CD8-positive, alpha-beta memory T cell (primary cell): ENCODE measurements at regions not wholly inside any gene's neighbourhood (a gene's known extent, or its start where the extent isn't known, plus 50 kb on each side); places are given as distances from the start of the nearest gene placed in this dataset.

Experiments used
- CTCF ChIA-PET: fragments of 350-600 bp; sonication (Branson Sonifier 250); formaldehyde crosslinking; loops from one replicate; lab custom pipeline; 2021; ENCODE audit warnings: antibody characterized with exemption; lab: Charles Lee
- POLR2A ChIA-PET: fragments of 350-600 bp; sonication (Branson Sonifier 250); formaldehyde crosslinking; loops from one replicate; lab custom pipeline; 2021; ENCODE audit warnings: antibody characterized with exemption; lab: Charles Lee
- DNase-seq, 5 donors: peaks; one replicate each; pipeline versions ENCODE4 v3.0.0 to v3.0.0-alpha.2; 2020 to 2022; ENCODE audit warnings: mixed read lengths in 1 of 5
- H3K27ac ChIP-seq: one replicate; pipeline ENCODE4 v1.7.0; 2013; ENCODE audit warnings: low read depth, mild to moderate bottlenecking, low read length, moderate library complexity
- H3K27me3 ChIP-seq: 2 replicates; pipeline ENCODE4 v1.7.0; 2013; ENCODE audit warnings: low read length, mild to moderate bottlenecking; ENCODE audit not compliant: insufficient read depth, poor library complexity, severe bottlenecking
- H3K36me3 ChIP-seq: 2 replicates; pipeline ENCODE4 v1.7.0; 2013; ENCODE audit warnings: mild to moderate bottlenecking, low read length, moderate library complexity; ENCODE audit not compliant: insufficient read depth
- H3K4me1 ChIP-seq: 2 replicates; pipeline ENCODE4 v1.7.0; 2013; ENCODE audit warnings: mild to moderate bottlenecking, low read length, moderate library complexity; ENCODE audit not compliant: insufficient read depth
- H3K4me3 ChIP-seq: 2 replicates; pipeline ENCODE4 v1.7.0; 2013; ENCODE audit warnings: mild to moderate bottlenecking, low read length
- H3K9me3 ChIP-seq: 2 replicates; pipeline ENCODE4 v1.7.0; 2013; ENCODE audit warnings: mild to moderate bottlenecking, low read length
- H3K27ac Mint-ChIP-seq, 8 donors: one replicate each; pipeline ENCODE4 v1.8.0; 2020 to 2021; ENCODE audit warnings: mixed read lengths in 8 of 8, mild to moderate bottlenecking in 6 of 8, inconsistent platforms in 3 of 8, moderate library complexity in 3 of 8
- H3K27me3 Mint-ChIP-seq, 2 donors: one replicate each; pipeline ENCODE4 v1.8.0; 2020 to 2021; ENCODE audit warnings: mixed read lengths in 2 of 2, mild to moderate bottlenecking in 1 of 2, moderate library complexity in 1 of 2
- H3K36me3 Mint-ChIP-seq, 3 donors: one replicate each; pipeline ENCODE4 v1.8.0; 2020 to 2021; ENCODE audit warnings: mixed read lengths in 3 of 3, inconsistent platforms in 1 of 3, mild to moderate bottlenecking in 1 of 3
- H3K4me1 Mint-ChIP-seq, 3 donors: one replicate each; pipeline ENCODE4 v1.8.0; 2020 to 2021; ENCODE audit warnings: mixed read lengths in 3 of 3, inconsistent platforms in 1 of 3, mild to moderate bottlenecking in 1 of 3
- H3K4me3 Mint-ChIP-seq, 7 donors: one replicate each; pipeline ENCODE4 v1.8.0; 2020 to 2021; ENCODE audit warnings: mixed read lengths in 7 of 7, mild to moderate bottlenecking in 6 of 7, moderate library complexity in 4 of 7, inconsistent platforms in 2 of 7
- H3K9me3 Mint-ChIP-seq, 5 donors: one replicate each; pipeline ENCODE4 v1.8.0; 2020 to 2022; ENCODE audit warnings: mixed read lengths in 5 of 5, mild to moderate bottlenecking in 3 of 5, moderate library complexity in 2 of 5, inconsistent platforms in 1 of 5

- H3K36me3 Mint-ChIP-seq = no peaks in the 10 kb centered on the region
- H3K27me3 ChIP-seq = no peaks in the 10 kb centered on the region
- POLR2A ChIA-PET = no interaction called here
- no peak for DNase-seq
- H3K9me3 Mint-ChIP-seq = peaks cover 0 to 8% (median 4%) of the 10 kb centered on the region in 5 donors
- CTCF ChIA-PET = no interaction called here
- H3K4me3 ChIP-seq = no peak overlapping the region
- H3K4me1 Mint-ChIP-seq = no peaks in the 10 kb centered on the region
- H3K4me1 ChIP-seq = no peaks in the 10 kb centered on the region
- no peaks in the 10 kb centered on the region for H3K36me3 ChIP-seq
- no peaks in the 10 kb centered on the region for H3K9me3 ChIP-seq
- no peaks in the 10 kb centered on the region for H3K27me3 Mint-ChIP-seq
- no peak overlapping the region for H3K27ac ChIP-seq
- H3K4me3 Mint-ChIP-seq = no peak overlapping the region
- H3K27ac Mint-ChIP-seq = no peak overlapping the region
These were observed 553.8 kb downstream of the GLRX3 start for GRCh38 chr10:130689743-130690626.

GRCh38 chr10:130691776-130692175 is 555.6 kb downstream of the GLRX3 start:
- no peaks in the 10 kb centered on the region for H3K27me3 Mint-ChIP-seq
- CTCF ChIA-PET = no interaction called here
- Histone ChIP-seq H3K27ac (no peak overlapping the region), H3K9me3 (no peaks in the 10 kb centered on the region), H3K36me3 (no peaks in the 10 kb centered on the region), H3K27me3 (no peaks in the 10 kb centered on the region), H3K4me3 (no peak overlapping the region), H3K4me1 (no peaks in the 10 kb centered on the region)
- no peak for DNase-seq
- H3K27ac Mint-ChIP-seq = no peak overlapping the region
- POLR2A ChIA-PET = no interaction called here
- no peaks in the 10 kb centered on the region for H3K36me3 Mint-ChIP-seq
- H3K4me1 Mint-ChIP-seq = no peaks in the 10 kb centered on the region
- peaks cover 0 to 6% (median 2%) of the 10 kb centered on the region in 5 donors for H3K9me3 Mint-ChIP-seq
- no peak overlapping the region for H3K4me3 Mint-ChIP-seq

GRCh38 chr10:130696870-130697269 is 560.7 kb downstream of the GLRX3 start:
- Mint-ChIP-seq H3K27ac (no peak overlapping the region), H3K36me3 (no peaks in the 10 kb centered on the region), H3K27me3 (no peaks in the 10 kb centered on the region), H3K4me3 (no peak overlapping the region), H3K4me1 (no peaks in the 10 kb centered on the region), H3K9me3 (peaks cover 0 to 8% (median 3%) of the 10 kb centered on the region in 5 donors)
- POLR2A ChIA-PET = no interaction called here
- CTCF ChIA-PET = no interaction called here
- Histone ChIP-seq H3K36me3 (no peaks in the 10 kb centered on the region), H3K9me3 (no peaks in the 10 kb centered on the region), H3K27me3 (no peaks in the 10 kb centered on the region), H3K4me3 (no peak overlapping the region), H3K27ac (no peak overlapping the region), H3K4me1 (no peaks in the 10 kb centered on the region)
- DNase-seq = no peak

GRCh38 chr10:130707389-130707979 is 571.3 kb downstream of the GLRX3 start:
- no peaks in the 10 kb centered on the region for H3K36me3 ChIP-seq
- no peak overlapping the region for H3K4me3 ChIP-seq
- no peaks in the 10 kb centered on the region for H3K4me1 ChIP-seq
- H3K27ac Mint-ChIP-seq = no peak overlapping the region
- peaks cover 0 to 1% of the 10 kb centered on the region in 2 donors for H3K27me3 Mint-ChIP-seq
- no peaks in the 10 kb centered on the region for H3K27me3 ChIP-seq
- ChIA-PET POLR2A (no interaction called here), CTCF (no interaction called here)
- no peak overlapping the region for H3K4me3 Mint-ChIP-seq
- H3K4me1 Mint-ChIP-seq = no peaks in the 10 kb centered on the region
- no peaks in the 10 kb centered on the region for H3K9me3 ChIP-seq
- H3K36me3 Mint-ChIP-seq = no peaks in the 10 kb centered on the region
- no peak overlapping the region for H3K27ac ChIP-seq
- DNase-seq = no peak
- H3K9me3 Mint-ChIP-seq = peaks cover 0 to 2% (median 0%) of the 10 kb centered on the region in 5 donors

GRCh38 chr10:130708465-130709070 is 572.4 kb downstream of the GLRX3 start:
- Mint-ChIP-seq H3K4me3 (no peak overlapping the region), H3K27ac (no peak overlapping the region), H3K27me3 (peaks cover 0 to 1% of the 10 kb centered on the region in 2 donors), H3K9me3 (peaks cover 0 to 7% (median 2%) of the 10 kb centered on the region in 5 donors), H3K36me3 (no peaks in the 10 kb centered on the region), H3K4me1 (no peaks in the 10 kb centered on the region)
- Histone ChIP-seq H3K36me3 (no peaks in the 10 kb centered on the region), H3K4me3 (no peak overlapping the region), H3K27me3 (no peaks in the 10 kb centered on the region), H3K4me1 (no peaks in the 10 kb centered on the region), H3K9me3 (no peaks in the 10 kb centered on the region), H3K27ac (no peak overlapping the region)
- no peak for DNase-seq
- CTCF ChIA-PET = no interaction called here
- POLR2A ChIA-PET = no interaction called here

- Histone ChIP-seq H3K27me3 (no peaks in the 10 kb centered on the region), H3K4me3 (no peak overlapping the region), H3K27ac (no peak overlapping the region), H3K4me1 (no peaks in the 10 kb centered on the region), H3K36me3 (no peaks in the 10 kb centered on the region), H3K9me3 (no peaks in the 10 kb centered on the region)
- Mint-ChIP-seq H3K4me1 (no peaks in the 10 kb centered on the region), H3K27me3 (peaks cover 0 to 1% of the 10 kb centered on the region in 2 donors), H3K9me3 (peaks cover 0 to 7% (median 2%) of the 10 kb centered on the region in 5 donors), H3K36me3 (no peaks in the 10 kb centered on the region), H3K4me3 (no peak overlapping the region), H3K27ac (no peak overlapping the region)
- no peak for DNase-seq
- CTCF ChIA-PET = no interaction called here
- POLR2A ChIA-PET = no interaction called here
These were observed 573.2 kb downstream of the GLRX3 start for GRCh38 chr10:130709415-130709814.

GRCh38 chr10:130711072-130711471 is 574.9 kb downstream of the GLRX3 start:
- H3K4me1 Mint-ChIP-seq = no peaks in the 10 kb centered on the region
- no peak overlapping the region for H3K27ac Mint-ChIP-seq
- CTCF ChIA-PET = no interaction called here

GRCh38 chr10:130713135-130713534 is 576.9 kb downstream of the GLRX3 start:
- Mint-ChIP-seq H3K9me3 (peaks cover 0 to 7% (median 4%) of the 10 kb centered on the region in 5 donors), H3K36me3 (no peaks in the 10 kb centered on the region), H3K27me3 (peaks cover 0 to 1% of the 10 kb centered on the region in 2 donors), H3K4me3 (no peak overlapping the region), H3K4me1 (no peaks in the 10 kb centered on the region), H3K27ac (no peak overlapping the region)
- ChIA-PET POLR2A (no interaction called here), CTCF (no interaction called here)
- Histone ChIP-seq H3K27ac (no peak overlapping the region), H3K4me3 (no peak overlapping the region), H3K27me3 (no peaks in the 10 kb centered on the region), H3K4me1 (no peaks in the 10 kb centered on the region), H3K36me3 (no peaks in the 10 kb centered on the region), H3K9me3 (no peaks in the 10 kb centered on the region)
- no peak for DNase-seq

More at GRCh38 chr10:130711072-130711471, 574.9 kb downstream of the GLRX3 start:
- peaks cover 0 to 7% (median 2%) of the 10 kb centered on the region in 5 donors for H3K9me3 Mint-ChIP-seq
- POLR2A ChIA-PET = no interaction called here
- H3K27ac ChIP-seq = no peak overlapping the region
- no peaks in the 10 kb centered on the region for H3K27me3 ChIP-seq
- no peak for DNase-seq
- H3K9me3 ChIP-seq = no peaks in the 10 kb centered on the region
- peaks cover 0 to 1% of the 10 kb centered on the region in 2 donors for H3K27me3 Mint-ChIP-seq
- no peaks in the 10 kb centered on the region for H3K4me1 ChIP-seq
- no peak overlapping the region for H3K4me3 Mint-ChIP-seq
- H3K36me3 ChIP-seq = no peaks in the 10 kb centered on the region
- no peak overlapping the region for H3K4me3 ChIP-seq
- H3K36me3 Mint-ChIP-seq = no peaks in the 10 kb centered on the region
